ENCODE measurements at regions not wholly inside any gene's neighbourhood (a gene's known extent, or its start where the extent isn't known, plus 50 kb on each side); places are given as distances from the start of the nearest gene placed in this dataset.

- no peak for TF ChIP-seq CTCF (IDR thresholded peaks at IDR 0.05)
- no peak for TF ChIP-seq POLR2A (IDR thresholded peaks at IDR 0.05)
These were observed 367.8 kb downstream of the LMO4 start for GRCh38 chr1:87696483-87696882.

Measured in testis (tissue), 2 donors.